Tibial nerve (tissue), 4 donors: ENCODE measurements at regions not wholly inside any gene's neighbourhood (a gene's known extent, or its start where the extent isn't known, plus 50 kb on each side); places are given as distances from the start of the nearest gene placed in this dataset.

Source experiments
- DNase-seq, 2 donors: peaks; one replicate each; pipeline ENCODE4 v3.0.0-alpha.2; 2019; ENCODE audit warnings: low spot score in 2 of 2
- H3K27ac ChIP-seq, 4 donors: fragments of 200-600 bp; sonication (generic) in 3 of 4; one replicate each; pipeline ENCODE4 v1.5.1; 2017 to 2019; ENCODE audit warnings: mild to moderate bottlenecking in 1 of 4
- H3K27me3 ChIP-seq, 2 donors: fragments of 200-600 bp; sonication (generic) in 1 of 2; one replicate each; pipeline versions ENCODE4 v1.5.1 to v1.6.0; 2017 to 2019
- H3K36me3 ChIP-seq, 3 donors: fragments of 200-600 bp; sonication (generic); one replicate each; pipeline ENCODE4 v1.5.1; 2018 to 2019
- H3K4me1 ChIP-seq, 4 donors: fragments of 200-600 bp; sonication (generic) in 3 of 4; one replicate each; pipeline ENCODE4 v1.5.1; 2017 to 2019
- H3K4me3 ChIP-seq, 4 donors: fragments of 200-600 bp; sonication (generic) in 3 of 4; one replicate each; pipeline ENCODE4 v1.5.1; 2017 to 2019; ENCODE audit warnings: mild to moderate bottlenecking in 1 of 4, moderate library complexity in 1 of 4
- H3K9me3 ChIP-seq, 4 donors: fragments of 200-600 bp; sonication (generic) in 3 of 4; one replicate each; pipeline ENCODE4 v1.5.1; 2017 to 2019
- CTCF ChIP-seq, 5 experiments: fragments of 200-600 bp in 3 of 5; fragments of 450-650 bp in 2 of 5; sonication (generic) in 3 of 5; IDR thresholded peaks; one replicate each; pipeline ENCODE4 v1.5.1; 2016 to 2019; ENCODE audit warnings: antibody characterized with exemption in 5 of 5, mild to moderate bottlenecking in 3 of 5, moderate library complexity in 2 of 5
- EP300 ChIP-seq, 2 donors: sonication (generic); formaldehyde crosslinking; IDR thresholded peaks; one replicate each; pipeline ENCODE4 v1.6.1; 2017; ENCODE audit warnings: antibody characterized with exemption in 2 of 2, mild to moderate bottlenecking in 1 of 2
- POLR2A ChIP-seq, 2 donors: fragments of 450-650 bp; IDR thresholded peaks; one replicate each; pipeline ENCODE4 v1.6.1; 2017; ENCODE audit warnings: antibody characterized with exemption in 2 of 2, mild to moderate bottlenecking in 2 of 2, moderate library complexity in 2 of 2
- WGBS, 2 donors: methylation state at CpG; one replicate each; pipeline ENCODE4 v1.1.5; 2018; 5-methylcytosine and 5-hydroxymethylcytosine counted together

GRCh38 chr9:99294850-99295461, 72.9 kb downstream of the SEC61B start:
- no peak for DNase-seq
- Histone ChIP-seq H3K4me3 (no peak overlapping the region), H3K36me3 (no peaks in the 10 kb centered on the region), H3K9me3 (no peaks in the 10 kb centered on the region), H3K27me3 (no peaks in the 10 kb centered on the region), H3K4me1 (peaks cover 0 to 10% (median 3%) of the 10 kb centered on the region in 4 donors), H3K27ac (peak overlapping the region in 1 of 4 donors; percentile 78)
- WGBS, 2 donors, result 52 to 55% methylated on average over 8 of the region's 8 CpGs
- TF ChIP-seq EP300 (IDR thresholded peaks at IDR 0.05) (no peak), POLR2A (IDR thresholded peaks at IDR 0.05) (no peak), CTCF (IDR thresholded peaks at IDR 0.05) (no peak)

- no peaks in the 10 kb centered on the region for H3K36me3 ChIP-seq
- DNase-seq, result no peak
- no peaks in the 10 kb centered on the region for H3K9me3 ChIP-seq
- H3K27me3 ChIP-seq, result no peaks in the 10 kb centered on the region
- no peak for TF ChIP-seq POLR2A (IDR thresholded peaks at IDR 0.05)
- TF ChIP-seq CTCF (IDR thresholded peaks at IDR 0.05), result no peak
- no peak for TF ChIP-seq EP300 (IDR thresholded peaks at IDR 0.05)
- peaks cover 0 to 10% (median 3%) of the 10 kb centered on the region in 4 donors for H3K4me1 ChIP-seq
- H3K4me3 ChIP-seq, result peak overlapping the region; percentile 27 to 45 (median 37)
- WGBS, 2 donors, result 25 to 36% methylated on average over 36 to 38 of the region's 38 CpGs
- peak overlapping the region in 3 of 4 donors; percentile 47 to 78 (median 64) for H3K27ac ChIP-seq
Observed at GRCh38 chr9:99296291-99296951, 74.3 kb downstream of the SEC61B start.

GRCh38 chr9:99298614-99299013, 76.5 kb downstream of the SEC61B start:
- peaks cover 0 to 10% (median 3%) of the 10 kb centered on the region in 4 donors for H3K4me1 ChIP-seq
- H3K27me3 ChIP-seq, result no peaks in the 10 kb centered on the region
- H3K4me3 ChIP-seq, result no peak overlapping the region
- H3K9me3 ChIP-seq, result no peaks in the 10 kb centered on the region
- no peaks in the 10 kb centered on the region for H3K36me3 ChIP-seq
- 77 to 79% methylated on average over 7 of the region's 7 CpGs for WGBS, 2 donors
- no peak overlapping the region for H3K27ac ChIP-seq
- no peak for DNase-seq
- TF ChIP-seq CTCF (IDR thresholded peaks at IDR 0.05) (no peak), POLR2A (IDR thresholded peaks at IDR 0.05) (no peak), EP300 (IDR thresholded peaks at IDR 0.05) (no peak)

- TF ChIP-seq POLR2A (IDR thresholded peaks at IDR 0.05) (no peak), CTCF (IDR thresholded peaks at IDR 0.05) (no peak), EP300 (IDR thresholded peaks at IDR 0.05) (no peak)
- H3K36me3 ChIP-seq, result no peaks in the 10 kb centered on the region
- H3K27me3 ChIP-seq, result no peaks in the 10 kb centered on the region
- no peaks in the 10 kb centered on the region for H3K9me3 ChIP-seq
- no peak overlapping the region for H3K4me3 ChIP-seq
- H3K4me1 ChIP-seq, result peaks cover 0 to 10% (median 3%) of the 10 kb centered on the region in 4 donors
- no peak overlapping the region for H3K27ac ChIP-seq
- 78% methylated on average over 4 of the region's 4 CpGs for WGBS, 2 donors
- DNase-seq, result no peak
Observed at GRCh38 chr9:99299211-99300102, 77.4 kb downstream of the SEC61B start.

GRCh38 chr9:99300103-99300439, 78.0 kb downstream of the SEC61B start:
- H3K4me3 ChIP-seq, result no peak overlapping the region
- H3K9me3 ChIP-seq, result no peaks in the 10 kb centered on the region
- 0% methylated on average over 1 of the region's 1 CpG for WGBS, 2 donors
- no peak for DNase-seq
- no peaks in the 10 kb centered on the region for H3K27me3 ChIP-seq
- H3K4me1 ChIP-seq, result peaks cover 0 to 10% (median 3%) of the 10 kb centered on the region in 4 donors
- no peaks in the 10 kb centered on the region for H3K36me3 ChIP-seq
- H3K27ac ChIP-seq, result no peak overlapping the region
- TF ChIP-seq POLR2A (IDR thresholded peaks at IDR 0.05) (no peak), EP300 (IDR thresholded peaks at IDR 0.05) (no peak), CTCF (IDR thresholded peaks at IDR 0.05) (no peak)
